ENCODE measurements at regions not wholly inside any gene's neighbourhood (a gene's known extent, or its start where the extent isn't known, plus 50 kb on each side); places are given as distances from the start of the nearest gene placed in this dataset.

DNA sequence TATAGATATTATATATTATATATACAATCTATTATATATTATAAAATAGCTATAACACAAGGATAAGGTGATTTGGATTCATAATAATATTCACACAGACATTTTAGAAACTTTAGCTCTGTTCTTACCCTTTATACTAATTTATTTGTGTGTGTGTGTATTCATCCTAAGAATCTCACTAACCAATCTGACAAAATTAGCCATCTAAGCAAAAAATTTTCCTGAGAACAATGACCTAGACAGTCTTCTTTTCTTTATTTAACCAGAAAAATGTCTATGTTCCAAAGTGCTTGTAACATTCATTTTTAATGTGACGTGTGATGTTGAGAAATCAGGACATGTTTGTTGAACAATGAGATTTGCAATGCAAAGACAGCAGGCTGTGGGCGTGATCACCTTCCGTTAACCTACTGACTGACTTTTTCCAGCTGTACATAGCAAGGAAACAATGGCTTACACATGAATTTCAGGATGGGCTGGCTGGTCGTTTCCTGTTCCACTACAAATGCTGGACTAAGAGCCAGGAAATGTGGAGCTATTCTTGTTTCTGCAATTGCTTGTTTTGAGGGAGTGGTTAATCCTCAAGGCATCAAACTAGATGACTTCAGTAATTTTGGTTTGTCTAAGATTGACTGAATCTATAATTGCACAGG, 634.6 kb upstream of the ARGLU1 start:
- TF ChIP-seq, protein P1, sequence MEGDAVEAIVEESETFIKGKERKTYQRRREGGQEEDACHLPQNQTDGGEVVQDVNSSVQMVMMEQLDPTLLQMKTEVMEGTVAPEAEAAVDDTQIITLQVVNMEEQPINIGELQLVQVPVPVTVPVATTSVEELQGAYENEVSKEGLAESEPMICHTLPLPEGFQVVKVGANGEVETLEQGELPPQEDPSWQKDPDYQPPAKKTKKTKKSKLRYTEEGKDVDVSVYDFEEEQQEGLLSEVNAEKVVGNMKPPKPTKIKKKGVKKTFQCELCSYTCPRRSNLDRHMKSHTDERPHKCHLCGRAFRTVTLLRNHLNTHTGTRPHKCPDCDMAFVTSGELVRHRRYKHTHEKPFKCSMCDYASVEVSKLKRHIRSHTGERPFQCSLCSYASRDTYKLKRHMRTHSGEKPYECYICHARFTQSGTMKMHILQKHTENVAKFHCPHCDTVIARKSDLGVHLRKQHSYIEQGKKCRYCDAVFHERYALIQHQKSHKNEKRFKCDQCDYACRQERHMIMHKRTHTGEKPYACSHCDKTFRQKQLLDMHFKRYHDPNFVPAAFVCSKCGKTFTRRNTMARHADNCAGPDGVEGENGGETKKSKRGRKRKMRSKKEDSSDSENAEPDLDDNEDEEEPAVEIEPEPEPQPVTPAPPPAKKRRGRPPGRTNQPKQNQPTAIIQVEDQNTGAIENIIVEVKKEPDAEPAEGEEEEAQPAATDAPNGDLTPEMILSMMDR (IDR thresholded peaks at IDR 0.05; ENCODE audit: control extremely low read depth, extremely low read depth), result no peak
- 36 to 43% methylated on average over 4 of the region's 4 CpGs for WGBS, 2 donors
- DNase-seq (peak; percentile 25 to 84 (median 65)), ATAC-seq (ENCODE audit: insufficient read depth, low FRiP score) (no peak)
- Histone ChIP-seq H3K9me3 (ENCODE audit: control insufficient read depth in 4 of 4, insufficient read depth in 3 of 4, low read length in 3 of 4) (no peaks in the 10 kb centered on the region), H3K27me3 (ENCODE audit: control insufficient read depth in 3 of 3, insufficient read depth in 3 of 3, low read length in 2 of 3) (no peaks in the 10 kb centered on the region), H3K9ac (ENCODE audit: insufficient read depth in 1 of 2, low read length in 2 of 2) (no peak overlapping the region), H3K27ac (ENCODE audit: low read depth in 1 of 2, low read length in 1 of 2) (peak overlapping the region in 1 of 2 donors; percentile 2), H3K4me3 (no peak overlapping the region), H3K4me1 (ENCODE audit: control insufficient read depth in 5 of 5, insufficient read depth in 5 of 5, low read length in 5 of 5) (peaks cover 0 to 6% (median 0%) of the 10 kb centered on the region in 5 donors), H3K36me3 (ENCODE audit: control insufficient read depth in 4 of 4, insufficient read depth in 4 of 4, low read length in 4 of 4) (no peaks in the 10 kb centered on the region)

DNA sequence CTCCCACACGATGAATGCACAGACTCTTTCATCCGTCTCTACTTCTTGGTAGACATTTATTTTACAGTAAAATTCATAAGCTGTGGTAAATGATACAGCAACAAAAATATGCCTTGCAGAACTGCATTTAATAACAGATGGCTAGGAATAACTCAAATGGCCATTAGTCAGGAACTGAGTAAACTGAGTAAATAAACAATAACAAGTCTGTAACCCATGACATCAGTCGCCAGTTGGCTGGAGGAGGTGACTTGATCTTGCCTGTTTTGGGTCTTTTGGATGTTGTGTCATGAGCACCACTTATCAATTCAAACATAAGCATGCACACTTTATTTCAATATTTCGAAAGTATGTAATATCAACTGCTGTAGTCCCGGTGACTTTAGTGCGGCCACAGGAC, 632.6 kb upstream of the ARGLU1 start:
- Histone ChIP-seq H3K9me3 (ENCODE audit: control insufficient read depth in 4 of 4, insufficient read depth in 3 of 4, low read length in 3 of 4) (peaks cover 0 to under 1% (median 0%) of the 10 kb centered on the region in 4 donors), H3K9ac (ENCODE audit: insufficient read depth in 1 of 2, low read length in 2 of 2) (no peak overlapping the region), H3K4me1 (ENCODE audit: control insufficient read depth in 5 of 5, insufficient read depth in 5 of 5, low read length in 5 of 5) (peaks cover 0 to 6% (median 0%) of the 10 kb centered on the region in 5 donors), H3K4me3 (no peak overlapping the region), H3K36me3 (ENCODE audit: control insufficient read depth in 4 of 4, insufficient read depth in 4 of 4, low read length in 4 of 4) (no peaks in the 10 kb centered on the region), H3K27me3 (ENCODE audit: control insufficient read depth in 3 of 3, insufficient read depth in 3 of 3, low read length in 2 of 3) (no peaks in the 10 kb centered on the region), H3K27ac (ENCODE audit: low read depth in 1 of 2, low read length in 1 of 2) (no peak overlapping the region)
- ATAC-seq (ENCODE audit: insufficient read depth, low FRiP score), result no peak
- WGBS, 2 donors, result 92 to 94% methylated on average over 6 of the region's 6 CpGs
- no peak for DNase-seq
- TF ChIP-seq, protein P1 (IDR thresholded peaks at IDR 0.05; ENCODE audit: control extremely low read depth, extremely low read depth), result no peak

DNA sequence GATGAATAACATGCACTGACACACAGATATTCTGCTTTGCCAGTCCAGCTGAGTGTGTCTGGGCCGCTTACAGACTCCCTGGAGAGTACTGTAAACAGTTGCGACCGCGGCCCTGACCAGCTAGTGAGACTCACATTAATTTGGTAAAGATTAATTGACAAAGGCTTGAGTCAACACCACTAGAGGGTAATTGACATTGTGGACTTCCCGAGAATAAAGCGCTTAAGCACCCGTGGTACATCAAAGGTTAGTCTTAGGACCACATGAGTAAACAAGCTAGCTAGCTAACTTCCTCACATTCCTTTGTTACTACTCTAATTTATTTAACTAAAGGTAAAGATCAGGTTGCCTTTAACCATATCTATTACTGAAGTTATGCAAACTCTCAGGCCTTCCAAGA, 624.4 kb upstream of the ARGLU1 start:
- 55 to 68% methylated on average over 7 of the region's 7 CpGs for WGBS, 2 donors
- Histone ChIP-seq H3K27ac (ENCODE audit: low read depth in 1 of 2, low read length in 1 of 2) (no peak overlapping the region), H3K4me1 (ENCODE audit: control insufficient read depth in 5 of 5, insufficient read depth in 5 of 5, low read length in 5 of 5) (no peaks in the 10 kb centered on the region), H3K9ac (ENCODE audit: insufficient read depth in 1 of 2, low read length in 2 of 2) (no peak overlapping the region), H3K27me3 (ENCODE audit: control insufficient read depth in 3 of 3, insufficient read depth in 3 of 3, low read length in 2 of 3) (no peaks in the 10 kb centered on the region), H3K36me3 (ENCODE audit: control insufficient read depth in 4 of 4, insufficient read depth in 4 of 4, low read length in 4 of 4) (no peaks in the 10 kb centered on the region), H3K9me3 (ENCODE audit: control insufficient read depth in 4 of 4, insufficient read depth in 3 of 4, low read length in 3 of 4) (peaks cover 0 to 2% (median 0%) of the 10 kb centered on the region in 4 donors), H3K4me3 (no peak overlapping the region)
- DNase-seq (peak in 1 of 3 donors; percentile 18), ATAC-seq (ENCODE audit: insufficient read depth, low FRiP score) (peak; percentile 34)
- TF ChIP-seq, protein P1 (IDR thresholded peaks at IDR 0.05; ENCODE audit: control extremely low read depth, extremely low read depth), result no peak

DNA sequence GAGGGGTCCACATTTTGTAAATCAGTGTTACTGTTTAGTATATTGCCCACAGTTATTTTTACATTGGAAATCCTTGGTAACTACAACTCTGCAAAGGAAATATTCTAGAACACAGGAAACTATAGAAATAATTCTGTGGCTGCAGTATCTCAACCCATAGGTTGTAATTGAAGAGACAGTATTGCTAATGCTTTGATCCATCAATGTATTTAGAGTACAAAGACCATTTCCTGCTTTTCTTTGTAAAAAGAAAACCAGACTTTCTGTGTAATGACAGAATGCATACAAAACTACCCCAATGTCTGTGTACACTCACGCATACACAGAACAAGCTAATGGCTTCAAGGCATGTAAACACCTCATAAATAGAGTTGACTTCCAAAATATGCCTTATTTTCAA, 622.1 kb upstream of the ARGLU1 start:
- no peak overlapping the region for H3K9ac ChIP-seq (ENCODE audit: insufficient read depth in 1 of 2, low read length in 2 of 2)
- DNase-seq, result no peak
- 87 to 93% methylated on average over 1 of the region's 1 CpG for WGBS, 2 donors
- no peaks in the 10 kb centered on the region for H3K4me1 ChIP-seq (ENCODE audit: control insufficient read depth in 5 of 5, insufficient read depth in 5 of 5, low read length in 5 of 5)
- TF ChIP-seq, protein P1 (IDR thresholded peaks at IDR 0.05; ENCODE audit: control extremely low read depth, extremely low read depth), result no peak
- ATAC-seq (ENCODE audit: insufficient read depth, low FRiP score), result no peak
- H3K27me3 ChIP-seq (ENCODE audit: control insufficient read depth in 3 of 3, insufficient read depth in 3 of 3, low read length in 2 of 3), result no peaks in the 10 kb centered on the region
- H3K36me3 ChIP-seq (ENCODE audit: control insufficient read depth in 4 of 4, insufficient read depth in 4 of 4, low read length in 4 of 4), result no peaks in the 10 kb centered on the region
- H3K9me3 ChIP-seq (ENCODE audit: control insufficient read depth in 4 of 4, insufficient read depth in 3 of 4, low read length in 3 of 4), result no peaks in the 10 kb centered on the region
- H3K27ac ChIP-seq (ENCODE audit: low read depth in 1 of 2, low read length in 1 of 2), result no peak overlapping the region
- H3K4me3 ChIP-seq, result no peak overlapping the region

Measured in lung (tissue), 11 donors.